ENCODE measurements at regions not wholly inside any gene's neighbourhood (a gene's known extent, or its start where the extent isn't known, plus 50 kb on each side); places are given as distances from the start of the nearest gene placed in this dataset.

DNA sequence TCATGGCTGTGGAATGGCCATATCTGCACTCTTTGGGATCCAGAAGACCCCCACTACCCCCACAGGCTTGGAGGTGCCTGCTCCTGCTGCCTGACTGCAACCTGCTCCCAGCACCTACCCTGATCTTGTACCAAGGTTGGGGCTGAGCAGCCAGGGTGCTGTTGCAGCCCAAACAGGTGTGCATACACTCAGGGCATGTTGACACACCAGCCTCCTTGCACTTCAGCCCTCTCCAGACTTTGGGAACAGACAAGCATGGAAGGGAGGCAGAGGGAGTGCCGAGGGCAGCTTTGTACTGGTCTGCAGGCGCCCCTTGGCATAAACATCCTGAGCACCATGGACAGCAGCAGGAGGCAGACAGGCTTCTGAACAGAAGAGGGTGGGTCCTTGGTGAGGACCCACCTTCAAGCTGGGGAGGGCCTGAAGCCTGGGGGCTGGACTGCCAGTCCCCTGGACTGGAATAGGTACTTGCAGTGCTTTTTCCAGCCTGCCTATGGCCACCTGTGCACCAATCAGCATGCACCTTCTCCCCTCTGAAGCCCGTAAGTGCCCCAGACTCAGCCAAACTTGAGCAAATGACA is 1675.8 kb downstream of the HACE1 start:
- H3K9me3 Mint-ChIP-seq = peaks cover 3% of the 10 kb centered on the region
- no peaks in the 10 kb centered on the region for H3K27me3 Mint-ChIP-seq
- no peak overlapping the region for H3K27ac Mint-ChIP-seq
- H3K36me3 Mint-ChIP-seq = no peaks in the 10 kb centered on the region
- no peak overlapping the region for H3K4me3 Mint-ChIP-seq
- H3K4me1 Mint-ChIP-seq = no peaks in the 10 kb centered on the region
- DNase-seq = no peak

DNA sequence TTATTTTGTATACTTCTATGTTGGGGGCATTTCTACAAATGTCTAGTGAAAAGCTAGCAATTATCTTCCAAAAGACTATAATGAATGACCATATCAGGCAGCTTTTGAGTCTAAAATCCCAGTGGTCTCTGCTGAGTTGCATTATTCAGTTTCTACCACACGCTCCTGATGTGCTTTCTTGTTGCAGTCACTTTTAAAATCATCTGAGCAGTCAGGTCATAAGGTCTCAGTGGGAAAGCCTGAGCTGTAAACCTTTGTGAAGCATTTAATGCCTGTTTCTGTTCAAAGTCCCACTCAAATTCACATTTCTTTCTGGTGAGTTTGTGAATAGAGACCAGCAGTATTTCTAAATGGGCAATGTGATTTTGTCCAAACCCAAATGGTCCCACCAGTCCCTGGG is 1681.5 kb downstream of the HACE1 start:
- no peaks in the 10 kb centered on the region for H3K27me3 Mint-ChIP-seq
- H3K36me3 Mint-ChIP-seq = no peaks in the 10 kb centered on the region
- peaks cover 1% of the 10 kb centered on the region for H3K9me3 Mint-ChIP-seq
- no peak overlapping the region for H3K27ac Mint-ChIP-seq
- DNase-seq = no peak
- H3K4me3 Mint-ChIP-seq = no peak overlapping the region
- no peaks in the 10 kb centered on the region for H3K4me1 Mint-ChIP-seq

DNA sequence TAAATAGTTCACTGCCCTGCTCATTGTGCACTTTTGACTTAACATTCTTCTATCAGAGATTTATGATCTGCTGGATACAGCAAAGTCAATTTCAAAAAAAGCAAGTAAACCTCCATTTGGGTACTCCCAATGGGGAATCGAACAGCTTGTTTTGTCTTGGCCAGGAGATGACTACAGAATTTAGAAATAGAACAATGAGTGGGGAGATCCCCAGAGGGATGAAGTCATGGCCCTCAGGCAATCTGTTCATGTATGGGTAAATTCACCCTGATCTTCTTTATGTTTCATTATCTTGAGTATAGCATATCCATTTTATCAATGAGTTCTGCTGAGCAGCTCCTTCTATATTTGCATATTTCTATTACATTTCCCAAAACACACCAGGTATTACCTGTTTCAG is 1681.9 kb downstream of the HACE1 start:
- H3K4me3 Mint-ChIP-seq = no peak overlapping the region
- no peak overlapping the region for H3K27ac Mint-ChIP-seq

DNA sequence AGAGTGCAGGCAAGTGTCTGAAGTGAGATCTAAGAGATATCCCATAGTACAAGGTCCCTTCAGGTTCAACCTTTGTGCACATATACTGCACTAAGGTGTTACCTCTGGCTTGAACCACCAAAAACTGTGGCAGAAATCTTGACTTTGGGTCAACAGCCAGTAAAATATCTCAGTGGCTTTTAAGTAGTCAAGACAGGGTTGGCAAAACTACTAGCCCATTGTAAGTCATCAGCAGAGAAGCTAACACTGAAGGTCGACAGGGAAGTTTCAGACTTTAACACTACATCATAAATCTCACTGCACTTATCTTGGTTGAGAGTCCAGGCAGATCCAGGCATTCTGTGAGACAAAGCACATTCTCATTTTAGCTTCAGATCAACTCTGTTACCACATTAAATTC is 1684.7 kb downstream of the HACE1 start:
- DNase-seq = no peak
- H3K27me3 Mint-ChIP-seq = no peaks in the 10 kb centered on the region
- H3K4me1 Mint-ChIP-seq = no peaks in the 10 kb centered on the region
- H3K9me3 Mint-ChIP-seq = no peaks in the 10 kb centered on the region
- no peak overlapping the region for H3K4me3 Mint-ChIP-seq
- H3K27ac Mint-ChIP-seq = no peak overlapping the region
- H3K36me3 Mint-ChIP-seq = no peaks in the 10 kb centered on the region

More for the DNA sequence above, 1681.9 kb downstream of the HACE1 start:
- Mint-ChIP-seq H3K4me1 (no peaks in the 10 kb centered on the region), H3K9me3 (no peaks in the 10 kb centered on the region), H3K36me3 (no peaks in the 10 kb centered on the region), H3K27me3 (no peaks in the 10 kb centered on the region)
- no peak for DNase-seq

DNA sequence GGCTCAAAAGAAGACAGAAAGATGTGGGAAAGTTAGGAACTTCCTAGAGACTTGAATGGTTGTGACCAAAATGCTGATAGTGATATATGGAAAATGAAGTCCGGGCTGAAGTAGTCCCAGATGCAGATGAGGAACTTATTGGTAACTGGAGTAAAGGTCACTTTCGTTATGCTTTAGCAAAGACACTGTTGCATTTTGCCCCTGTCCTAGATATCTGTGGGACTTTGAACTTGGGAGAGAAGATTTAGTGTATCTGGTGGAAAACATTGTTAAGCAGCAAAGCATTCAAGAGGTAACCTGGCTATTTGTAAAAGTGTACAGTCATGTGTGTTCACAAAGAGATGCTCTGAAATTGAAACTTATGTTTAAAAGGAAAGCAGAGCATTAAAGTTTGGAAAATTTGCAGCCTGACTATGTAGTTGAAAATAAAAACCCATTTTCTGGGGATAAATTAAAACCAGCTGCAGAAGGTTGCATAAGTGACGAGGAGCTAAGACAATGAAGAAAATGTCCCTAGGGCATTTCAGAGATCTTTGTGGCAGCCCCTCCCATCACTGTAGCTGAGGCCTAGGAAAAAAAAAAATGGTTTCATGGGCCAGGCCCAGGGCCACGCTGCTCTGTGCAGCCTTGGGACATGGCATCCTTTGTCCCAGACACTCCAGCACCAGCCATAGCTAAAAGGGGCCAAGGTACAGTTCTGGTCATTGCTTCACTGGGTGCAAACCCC is 1692.2 kb downstream of the HACE1 start:
- no peaks in the 10 kb centered on the region for H3K36me3 Mint-ChIP-seq
- DNase-seq = no peak
- no peaks in the 10 kb centered on the region for H3K4me1 Mint-ChIP-seq
- no peak overlapping the region for H3K4me3 Mint-ChIP-seq
- no peaks in the 10 kb centered on the region for H3K27me3 Mint-ChIP-seq
- H3K27ac Mint-ChIP-seq = no peak overlapping the region
- peaks cover 2% of the 10 kb centered on the region for H3K9me3 Mint-ChIP-seq

DNA sequence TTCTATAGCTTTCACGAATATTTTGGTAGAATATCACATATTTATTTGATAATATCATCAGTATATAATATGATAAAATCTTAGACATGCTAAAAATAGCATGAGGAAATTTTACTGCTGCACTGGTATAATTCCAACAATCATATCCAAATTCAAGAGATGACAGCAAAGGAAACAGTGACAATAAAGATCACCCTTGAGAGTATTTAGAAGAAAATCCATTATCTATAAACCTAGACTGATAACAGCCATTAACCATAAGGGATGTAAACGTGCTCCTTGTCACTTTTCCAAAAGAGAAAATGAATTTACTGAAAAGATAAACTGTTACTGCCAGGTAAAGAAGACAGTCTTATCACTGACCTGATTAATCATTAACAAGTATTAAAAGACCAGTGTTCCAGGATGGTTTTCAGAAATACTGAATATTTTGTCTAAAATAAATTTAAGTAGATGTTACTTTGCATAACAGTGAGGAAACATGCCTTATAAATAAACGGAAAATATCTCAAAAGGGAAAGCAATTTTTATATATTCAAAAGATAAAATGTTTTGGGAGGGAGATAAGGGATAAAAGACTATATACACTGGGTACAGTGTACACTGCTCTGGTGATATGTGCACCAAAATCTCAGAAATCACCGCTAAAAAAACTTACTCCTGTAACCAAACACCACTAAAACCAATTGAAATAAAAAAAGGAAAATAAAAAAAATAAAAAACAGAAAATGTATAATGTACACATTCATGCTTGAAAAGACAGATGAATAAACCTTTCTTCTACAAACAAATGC is 1704.7 kb downstream of the HACE1 start:
- Mint-ChIP-seq H3K9me3 (no peaks in the 10 kb centered on the region), H3K4me1 (no peaks in the 10 kb centered on the region), H3K36me3 (no peaks in the 10 kb centered on the region), H3K27me3 (no peaks in the 10 kb centered on the region), H3K27ac (no peak overlapping the region), H3K4me3 (no peak overlapping the region)
- DNase-seq = no peak

DNA sequence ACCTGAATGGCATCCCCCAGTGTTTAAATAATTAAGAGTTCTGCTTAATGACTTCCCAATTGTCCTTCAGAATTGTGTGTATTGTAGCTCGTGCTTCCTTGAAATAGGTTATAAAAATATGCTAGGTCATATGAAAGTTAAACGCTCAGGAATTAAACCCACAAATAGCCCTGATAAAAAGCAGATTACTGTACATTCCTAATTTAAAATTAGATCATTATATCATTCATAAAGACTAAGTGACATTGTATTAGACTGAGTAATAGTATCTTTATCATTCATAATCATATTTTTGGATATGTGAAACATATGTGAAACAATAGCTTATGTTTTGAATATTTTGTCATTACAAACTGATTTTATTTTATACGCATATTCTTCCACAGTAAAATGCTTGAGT is 1706.7 kb downstream of the HACE1 start:
- DNase-seq = no peak
- Mint-ChIP-seq H3K4me1 (no peaks in the 10 kb centered on the region), H3K27me3 (no peaks in the 10 kb centered on the region), H3K27ac (no peak overlapping the region), H3K36me3 (no peaks in the 10 kb centered on the region), H3K9me3 (no peaks in the 10 kb centered on the region), H3K4me3 (no peak overlapping the region)

DNA sequence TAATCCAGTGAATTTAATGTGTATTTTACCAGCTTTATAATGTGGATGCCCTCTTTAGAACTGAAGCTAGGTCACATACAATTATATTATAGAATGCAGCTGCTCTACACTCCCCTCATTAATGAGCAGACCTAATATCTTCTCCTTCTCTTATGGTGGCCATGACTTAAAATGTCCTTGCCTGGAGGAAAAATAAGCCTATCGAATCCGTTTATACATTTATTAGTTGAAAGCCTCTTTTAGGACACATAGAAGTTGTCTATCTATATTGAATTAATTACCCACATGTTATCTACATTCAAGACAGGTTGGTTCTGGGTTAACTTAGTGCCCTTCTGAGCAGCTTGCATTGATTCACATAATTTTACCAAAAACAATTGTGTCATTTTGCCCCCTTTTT is 1716.8 kb downstream of the HACE1 start:
- H3K36me3 Mint-ChIP-seq = no peaks in the 10 kb centered on the region
- H3K27ac Mint-ChIP-seq = no peak overlapping the region
- H3K4me3 Mint-ChIP-seq = no peak overlapping the region
- peaks cover 1% of the 10 kb centered on the region for H3K9me3 Mint-ChIP-seq
- no peaks in the 10 kb centered on the region for H3K4me1 Mint-ChIP-seq
- H3K27me3 Mint-ChIP-seq = no peaks in the 10 kb centered on the region
- no peak for DNase-seq

DNA sequence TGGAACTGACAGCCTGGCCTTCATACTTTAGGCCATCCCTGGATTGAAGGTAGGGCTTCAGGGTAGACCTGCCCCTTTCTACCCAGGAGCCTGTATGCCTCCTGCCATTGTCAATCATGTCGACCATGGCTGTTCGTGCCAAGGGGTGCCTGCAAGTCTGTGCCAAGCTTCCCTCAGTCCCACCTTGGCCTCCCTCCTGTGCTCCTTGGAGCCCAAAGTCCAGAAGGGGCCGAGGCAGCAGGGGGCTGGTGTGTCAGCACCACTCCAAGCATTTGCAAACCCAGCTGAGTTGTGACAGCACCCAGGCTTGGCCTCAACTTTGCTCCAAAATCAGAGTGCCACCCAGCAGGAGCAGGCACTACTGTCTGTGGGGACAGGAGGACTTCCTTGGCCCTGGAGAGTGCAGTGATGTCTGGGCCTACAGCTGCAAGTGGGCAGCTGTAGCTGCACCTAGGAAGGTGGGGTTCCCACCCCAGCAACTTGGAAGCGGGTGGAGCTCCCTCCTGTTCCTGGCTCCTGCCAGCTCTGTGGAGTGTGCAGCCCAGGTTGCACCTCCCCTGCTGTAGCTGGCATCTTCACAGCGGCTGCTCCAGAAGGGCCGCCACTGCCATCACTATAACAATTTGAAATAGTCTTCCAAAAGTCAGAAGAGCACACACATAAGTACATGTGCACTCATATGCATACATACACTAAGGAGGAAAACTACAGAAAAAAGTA is 1719.3 kb downstream of the HACE1 start:
- H3K27ac Mint-ChIP-seq = no peak overlapping the region
- no peaks in the 10 kb centered on the region for H3K36me3 Mint-ChIP-seq
- no peaks in the 10 kb centered on the region for H3K27me3 Mint-ChIP-seq
- no peak for DNase-seq
- H3K4me3 Mint-ChIP-seq = no peak overlapping the region
- no peaks in the 10 kb centered on the region for H3K4me1 Mint-ChIP-seq
- no peaks in the 10 kb centered on the region for H3K9me3 Mint-ChIP-seq

DNA sequence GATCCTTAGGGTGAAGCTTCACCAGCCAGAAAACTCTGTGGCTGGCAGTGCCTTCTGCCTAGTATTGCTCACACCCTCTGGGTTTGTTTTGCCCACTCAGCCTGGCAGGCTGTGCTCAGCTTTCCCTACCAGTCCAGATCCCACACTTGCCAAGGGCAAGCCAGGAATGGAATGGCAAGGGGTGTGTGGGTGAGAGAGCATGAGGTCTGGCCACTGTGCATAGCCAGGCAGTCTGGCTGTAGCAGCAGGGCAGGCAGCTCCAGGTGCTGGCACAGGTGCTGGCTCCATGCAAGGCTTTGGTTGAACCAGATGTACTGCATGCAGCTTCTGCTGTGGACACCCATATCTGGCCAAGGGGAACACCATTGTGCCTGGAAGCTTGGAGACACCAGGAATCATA is 1720.3 kb downstream of the HACE1 start:
- Mint-ChIP-seq H3K36me3 (no peaks in the 10 kb centered on the region), H3K4me3 (no peak overlapping the region), H3K27ac (no peak overlapping the region), H3K9me3 (no peaks in the 10 kb centered on the region), H3K4me1 (no peaks in the 10 kb centered on the region), H3K27me3 (no peaks in the 10 kb centered on the region)
- DNase-seq = no peak

DNA sequence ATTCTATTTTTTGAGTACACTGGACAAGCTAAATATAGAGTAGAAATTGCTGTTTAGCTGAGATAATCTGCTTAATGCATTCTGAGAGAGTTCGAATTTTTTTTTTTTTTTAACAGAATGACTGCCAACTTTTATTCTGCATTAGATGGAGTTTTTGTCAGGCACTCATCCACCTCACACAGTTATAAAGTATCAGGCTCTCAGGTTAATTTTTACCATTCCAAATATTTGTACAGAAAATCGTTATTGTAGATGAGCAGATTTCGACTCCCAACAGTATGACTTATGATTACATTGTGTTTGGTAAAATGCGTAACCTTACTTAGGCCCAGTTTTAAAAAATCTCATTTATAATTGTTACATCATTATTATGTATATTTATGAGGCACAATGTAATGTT is 1731.0 kb downstream of the GRIK2 start:
- Mint-ChIP-seq H3K27me3 (no peaks in the 10 kb centered on the region), H3K4me1 (no peaks in the 10 kb centered on the region), H3K4me3 (no peak overlapping the region), H3K9me3 (peaks cover 2% of the 10 kb centered on the region), H3K36me3 (no peaks in the 10 kb centered on the region), H3K27ac (no peak overlapping the region)
- no peak for DNase-seq

DNA sequence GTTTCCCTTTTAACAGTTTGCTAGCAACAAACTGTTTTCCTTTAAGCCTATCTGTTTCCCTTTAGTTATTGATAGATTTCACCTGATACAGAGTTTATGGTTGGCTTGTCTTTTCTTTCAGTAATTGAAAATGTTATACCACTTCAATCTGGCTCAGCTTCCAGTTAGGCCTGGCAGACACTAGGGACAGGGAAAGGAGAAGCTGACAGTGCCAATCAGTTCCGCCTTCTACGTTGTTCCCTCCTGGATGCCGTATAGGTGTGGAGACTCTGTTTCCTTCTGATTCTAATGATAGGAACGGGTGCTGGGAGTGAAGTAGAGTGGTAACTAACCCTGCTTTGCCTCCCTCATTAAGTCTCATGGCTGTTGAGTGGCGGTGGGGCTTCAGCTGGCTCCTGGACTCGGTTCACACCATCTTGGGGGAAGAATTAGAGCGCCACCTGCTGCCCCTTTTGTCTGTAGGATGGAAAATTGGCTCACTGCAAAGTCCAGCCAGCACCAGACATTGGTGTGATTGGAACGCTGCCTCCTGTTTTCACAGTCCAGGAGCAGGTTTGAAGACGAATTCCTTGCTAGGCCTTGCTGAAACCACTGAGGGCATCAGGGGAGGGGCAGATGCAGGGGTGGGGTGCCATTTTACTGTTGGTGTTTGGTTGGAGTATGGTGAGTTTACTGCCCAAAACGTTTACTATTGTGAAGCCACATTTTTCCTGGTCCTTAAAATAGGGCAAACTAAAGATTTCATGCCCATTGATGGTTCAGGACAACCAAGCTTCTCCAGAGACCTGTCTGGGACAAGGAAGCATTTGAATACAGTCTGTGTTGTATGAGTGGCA is 1729.5 kb downstream of the GRIK2 start:
- Mint-ChIP-seq H3K4me1 (no peaks in the 10 kb centered on the region), H3K9me3 (peaks cover 2% of the 10 kb centered on the region), H3K27me3 (no peaks in the 10 kb centered on the region), H3K27ac (no peak overlapping the region), H3K36me3 (no peaks in the 10 kb centered on the region), H3K4me3 (no peak overlapping the region)
- peak; percentile 3 for DNase-seq

DNA sequence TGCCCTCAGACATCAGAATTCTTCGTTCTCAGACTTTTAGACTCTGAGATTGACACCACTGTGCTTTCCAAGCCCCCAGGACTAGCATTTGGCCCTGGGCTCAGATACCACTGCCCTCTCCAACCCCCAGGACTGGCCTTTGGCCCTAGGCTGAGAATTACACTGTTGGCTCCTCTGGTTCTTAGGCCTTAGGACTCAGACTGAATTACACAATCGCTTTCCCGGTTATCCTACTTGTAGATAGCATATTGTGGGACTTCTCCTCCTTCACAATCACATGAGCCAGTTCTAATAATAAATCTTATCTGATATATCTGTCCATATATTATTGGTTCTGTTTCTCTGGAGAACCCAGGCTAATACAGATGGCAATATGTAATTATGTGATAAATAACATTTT is 1725.5 kb downstream of the GRIK2 start:
- DNase-seq = no peak
- Mint-ChIP-seq H3K4me3 (no peak overlapping the region), H3K36me3 (no peaks in the 10 kb centered on the region), H3K9me3 (no peaks in the 10 kb centered on the region), H3K27me3 (no peaks in the 10 kb centered on the region), H3K4me1 (no peaks in the 10 kb centered on the region), H3K27ac (no peak overlapping the region)

DNA sequence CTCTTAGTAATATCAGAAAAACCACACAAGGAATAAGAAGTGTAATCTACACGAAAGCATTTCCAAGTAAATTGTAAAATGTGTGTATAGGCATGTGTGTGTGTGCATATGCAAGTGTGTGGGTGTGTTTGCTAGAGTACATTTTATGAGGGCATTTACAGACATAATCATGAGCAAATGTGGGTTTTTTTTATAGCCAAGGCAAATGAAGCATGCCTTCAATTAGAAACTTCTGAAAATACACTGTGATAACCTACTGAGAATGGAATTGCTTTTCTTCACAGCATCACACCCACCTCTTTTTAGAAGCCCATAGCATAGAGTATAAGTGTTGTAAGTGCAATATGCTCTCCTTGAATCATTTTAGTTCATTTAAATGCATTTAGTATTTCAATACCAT is 1721.1 kb downstream of the GRIK2 start:
- Mint-ChIP-seq H3K27ac (no peak overlapping the region), H3K36me3 (no peaks in the 10 kb centered on the region), H3K9me3 (no peaks in the 10 kb centered on the region), H3K4me1 (no peaks in the 10 kb centered on the region), H3K27me3 (no peaks in the 10 kb centered on the region), H3K4me3 (no peak overlapping the region)
- no peak for DNase-seq

Measured in activated naive CD8-positive, alpha-beta T cell treated with anti-CD3 and anti-CD28 coated beads for 36 hours (primary cell).